Coronary artery (tissue), 2 donors: ENCODE measurements at regions not wholly inside any gene's neighbourhood (a gene's known extent, or its start where the extent isn't known, plus 50 kb on each side); places are given as distances from the start of the nearest gene placed in this dataset.

Experiments
- DNase-seq: peaks from one replicate; pipeline ENCODE4 v3.0.0-alpha.2; 2017; ENCODE audit warnings: low spot score
- H3K27ac ChIP-seq, 2 donors: fragments of 200-600 bp; sonication (generic); one replicate each; pipeline ENCODE4 v1.5.1; 2016 to 2019
- H3K4me3 ChIP-seq: fragments of 200-600 bp; sonication (generic); 2 replicates; pipeline ENCODE4 v1.5.1; 2016; ENCODE audit warnings: mild to moderate bottlenecking, moderate library complexity
- TF ChIP-seq, protein P1 (sequence below): fragments of 200-600 bp; sonication (generic); IDR thresholded peaks from one replicate; pipeline ENCODE4 v1.5.1; 2019; ENCODE audit warnings: antibody characterized with exemption

DNA sequence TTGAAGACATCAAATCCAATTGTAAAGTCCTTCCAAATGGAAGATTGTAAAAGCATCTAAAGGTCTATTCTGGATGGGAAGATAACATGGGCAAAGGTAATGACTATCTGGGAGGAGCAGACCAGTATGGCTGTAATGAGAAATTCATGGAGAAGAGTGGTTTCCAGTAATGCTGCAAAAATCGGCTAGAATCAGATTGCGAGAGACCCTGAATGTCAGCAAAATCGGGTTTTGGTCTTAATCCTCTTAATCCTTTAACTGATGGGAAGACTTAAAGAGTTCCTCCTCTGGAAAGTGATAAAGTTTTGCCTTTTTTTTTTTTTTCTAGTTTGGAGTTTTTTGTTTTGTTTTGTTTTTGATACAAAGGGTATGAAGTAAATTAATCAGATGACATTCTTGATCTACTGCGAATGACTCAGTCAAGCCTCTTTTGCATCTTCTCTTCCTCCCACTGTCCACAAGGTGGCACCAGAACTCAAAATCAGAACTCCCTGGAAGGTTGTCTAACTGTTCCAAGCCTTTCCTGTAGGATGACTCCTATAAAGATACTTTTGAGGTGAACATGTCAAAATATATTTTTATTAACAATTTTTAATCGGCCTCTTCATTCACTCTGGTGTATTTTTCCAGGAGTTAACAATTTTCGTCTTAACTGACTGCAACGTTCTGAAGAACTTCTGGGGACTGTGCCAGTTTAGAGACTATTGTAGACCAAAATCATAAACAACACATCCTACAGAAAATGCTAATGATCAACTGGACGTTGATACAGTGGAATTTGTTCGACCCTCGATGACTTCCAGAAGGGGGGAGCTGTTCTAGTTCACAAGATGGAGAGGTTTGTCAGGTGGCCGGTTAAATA lies 213.3 kb upstream of the MIR17HG start:
- H3K4me3 ChIP-seq, result no peak overlapping the region
- DNase-seq, result no peak

DNA sequence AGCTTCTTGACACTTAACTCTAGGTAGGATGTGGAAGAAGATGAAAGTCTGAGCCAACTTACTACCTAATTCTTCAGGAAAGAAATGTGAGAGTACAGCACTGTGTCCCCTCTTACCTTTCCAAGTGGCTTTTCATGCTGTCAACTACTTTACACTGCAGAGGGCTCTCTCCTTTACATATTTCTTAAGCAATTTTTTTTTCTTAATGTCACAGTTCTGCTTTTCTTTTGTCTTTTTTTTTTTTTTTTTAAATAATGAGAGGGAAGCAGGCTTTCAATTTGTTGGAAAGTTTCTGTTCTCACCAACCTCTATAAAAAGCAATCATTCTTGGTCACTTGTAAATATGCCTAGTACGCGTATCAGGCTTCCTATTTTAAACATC lies 212.7 kb upstream of the MIR17HG start:
- TF ChIP-seq, protein P1, sequence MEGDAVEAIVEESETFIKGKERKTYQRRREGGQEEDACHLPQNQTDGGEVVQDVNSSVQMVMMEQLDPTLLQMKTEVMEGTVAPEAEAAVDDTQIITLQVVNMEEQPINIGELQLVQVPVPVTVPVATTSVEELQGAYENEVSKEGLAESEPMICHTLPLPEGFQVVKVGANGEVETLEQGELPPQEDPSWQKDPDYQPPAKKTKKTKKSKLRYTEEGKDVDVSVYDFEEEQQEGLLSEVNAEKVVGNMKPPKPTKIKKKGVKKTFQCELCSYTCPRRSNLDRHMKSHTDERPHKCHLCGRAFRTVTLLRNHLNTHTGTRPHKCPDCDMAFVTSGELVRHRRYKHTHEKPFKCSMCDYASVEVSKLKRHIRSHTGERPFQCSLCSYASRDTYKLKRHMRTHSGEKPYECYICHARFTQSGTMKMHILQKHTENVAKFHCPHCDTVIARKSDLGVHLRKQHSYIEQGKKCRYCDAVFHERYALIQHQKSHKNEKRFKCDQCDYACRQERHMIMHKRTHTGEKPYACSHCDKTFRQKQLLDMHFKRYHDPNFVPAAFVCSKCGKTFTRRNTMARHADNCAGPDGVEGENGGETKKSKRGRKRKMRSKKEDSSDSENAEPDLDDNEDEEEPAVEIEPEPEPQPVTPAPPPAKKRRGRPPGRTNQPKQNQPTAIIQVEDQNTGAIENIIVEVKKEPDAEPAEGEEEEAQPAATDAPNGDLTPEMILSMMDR, result no peak
- no peak overlapping the region for H3K27ac ChIP-seq
- H3K4me3 ChIP-seq, result no peak overlapping the region
- DNase-seq, result no peak

More for the DNA sequence above, 213.3 kb upstream of the MIR17HG start:
- no peak overlapping the region for H3K27ac ChIP-seq
- TF ChIP-seq, protein P1, result peak; percentile 61

DNA sequence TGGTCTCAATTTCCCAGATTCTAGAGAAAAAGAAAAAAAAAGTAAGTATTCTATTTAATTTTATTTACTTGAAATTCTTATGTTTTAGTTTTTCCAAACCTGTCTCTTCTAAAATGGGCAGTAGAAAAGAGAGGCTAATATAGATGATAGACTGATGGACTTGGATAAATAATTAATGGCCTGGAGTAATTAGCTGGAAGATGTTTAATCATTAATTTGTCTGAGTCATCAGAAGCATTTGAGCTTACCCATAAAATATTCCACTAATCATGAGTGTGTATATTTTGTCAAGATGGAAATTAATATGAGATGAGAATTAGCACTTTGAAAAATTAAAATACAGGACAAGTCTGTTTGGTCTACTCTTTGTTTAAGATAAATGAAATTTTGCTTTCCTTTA lies 212.1 kb upstream of the MIR17HG start:
- no peak for DNase-seq
- Histone ChIP-seq H3K4me3 (no peak overlapping the region), H3K27ac (no peak overlapping the region)
- TF ChIP-seq, protein P1, result no peak

DNA sequence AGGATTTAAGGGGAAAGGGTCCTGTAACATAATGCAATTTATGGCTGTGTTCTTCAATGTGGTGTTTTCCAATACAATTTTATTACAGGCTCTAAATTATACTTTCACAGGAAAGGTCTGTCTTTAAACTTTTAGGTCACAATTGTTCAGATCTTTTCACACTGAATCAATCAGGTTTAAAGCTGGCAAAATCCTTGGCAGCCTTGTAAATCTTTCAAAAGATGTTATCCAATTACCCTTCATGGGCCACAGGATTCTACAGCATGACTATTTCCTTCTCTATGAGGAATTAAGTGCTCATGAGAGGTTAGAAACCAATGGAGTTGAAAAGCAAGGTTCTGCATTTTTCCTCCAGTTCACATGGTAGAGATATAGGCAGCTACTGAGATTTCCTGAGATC lies 211.5 kb upstream of the MIR17HG start:
- no peak overlapping the region for H3K4me3 ChIP-seq
- H3K27ac ChIP-seq, result no peak overlapping the region
- no peak for DNase-seq
- TF ChIP-seq, protein P1, result no peak

DNA sequence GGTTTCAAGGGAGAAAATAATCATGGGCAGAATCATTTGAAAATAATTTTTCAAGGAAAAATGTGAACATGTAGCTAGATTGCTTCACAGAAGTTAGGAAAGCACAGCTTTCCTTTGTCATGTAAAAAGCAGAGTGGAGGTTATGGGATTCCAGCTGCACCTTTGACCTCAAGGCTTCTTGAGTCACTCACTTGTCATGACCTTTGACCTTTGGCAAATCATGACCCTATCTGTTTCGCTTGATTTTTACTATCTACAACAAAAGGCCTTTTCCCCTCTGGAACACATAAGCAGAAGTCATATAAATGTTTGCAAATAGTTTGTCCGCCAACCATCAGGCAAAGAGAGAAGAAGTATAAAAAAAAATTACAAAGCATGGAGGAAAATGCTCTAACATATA lies 210.7 kb upstream of the MIR17HG start:
- TF ChIP-seq, protein P1, result no peak
- H3K4me3 ChIP-seq, result no peak overlapping the region
- H3K27ac ChIP-seq, result no peak overlapping the region
- no peak for DNase-seq

DNA sequence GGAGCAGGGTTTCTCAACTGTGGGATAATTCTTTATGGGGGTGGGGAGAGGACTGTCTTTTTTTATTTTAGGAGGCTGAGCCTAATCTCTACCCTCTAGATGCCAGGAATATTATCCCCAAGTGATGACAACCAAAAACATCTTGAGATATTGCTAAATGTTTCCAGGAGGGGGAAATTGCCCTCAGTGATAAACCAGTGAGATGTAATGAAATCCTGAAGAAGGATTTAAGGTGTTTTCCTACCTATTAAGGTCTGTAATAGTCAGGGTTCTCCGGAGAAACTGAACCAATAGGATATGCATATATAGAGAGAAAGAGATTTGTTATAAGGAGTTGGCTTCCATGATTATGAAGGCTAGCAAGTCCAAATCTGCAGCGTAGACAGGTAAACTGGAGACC lies 208.3 kb upstream of the MIR17HG start:
- Histone ChIP-seq H3K27ac (no peak overlapping the region), H3K4me3 (no peak overlapping the region)
- DNase-seq, result no peak
- TF ChIP-seq, protein P1, result no peak

DNA sequence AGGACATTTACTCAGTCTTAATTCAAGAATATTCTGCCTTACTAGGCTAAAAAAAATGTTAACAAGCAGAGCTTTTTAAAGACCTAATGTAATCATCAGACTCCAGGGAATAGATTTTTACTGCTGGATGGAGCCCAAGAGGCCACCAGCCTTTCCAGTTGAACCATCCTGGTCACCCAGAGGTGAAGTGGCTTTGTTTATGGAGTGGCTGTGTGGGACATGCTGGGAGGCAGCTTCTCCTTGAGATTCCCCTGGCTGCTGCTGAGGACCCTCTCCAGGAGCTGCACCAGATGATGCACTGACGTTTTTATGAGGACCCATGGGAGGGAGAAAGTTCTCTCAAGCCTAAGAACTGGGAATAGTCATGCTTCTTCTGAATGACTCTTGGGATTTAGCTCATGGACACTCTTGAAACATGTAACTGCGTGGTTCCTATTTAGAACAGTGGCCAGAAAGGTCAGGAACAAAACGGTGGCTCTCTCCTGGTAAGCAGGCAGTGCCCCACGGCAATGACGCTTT lies 205.9 kb upstream of the MIR17HG start:
- DNase-seq, result no peak
- TF ChIP-seq, protein P1, result no peak
- H3K27ac ChIP-seq, result peak overlapping the region; percentile 63 to 82
- no peak overlapping the region for H3K4me3 ChIP-seq
